Activated CD4-positive, alpha-beta T cell treated with anti-CD3 and anti-CD28 coated beads, Interleukin-10, Interleukin-2, amounts not matched to agents 100 ng/mL and 50 ng/mL, durations not matched to agents 16 hours and 8 hours (primary cell): ENCODE measurements at regions not wholly inside any gene's neighbourhood (a gene's known extent, or its start where the extent isn't known, plus 50 kb on each side); places are given as distances from the start of the nearest gene placed in this dataset.

Experiments
- DNase-seq: peaks from one replicate; pipeline ENCODE4 v3.0.0-alpha.2; 2020

- no peak for DNase-seq
Observed at GRCh38 chr6:111959766-111960165, 86.5 kb upstream of the FYN start.

- no peak for DNase-seq
Observed at GRCh38 chr6:111967131-111967530, 86.8 kb upstream of the CCN6 start.

DNA sequence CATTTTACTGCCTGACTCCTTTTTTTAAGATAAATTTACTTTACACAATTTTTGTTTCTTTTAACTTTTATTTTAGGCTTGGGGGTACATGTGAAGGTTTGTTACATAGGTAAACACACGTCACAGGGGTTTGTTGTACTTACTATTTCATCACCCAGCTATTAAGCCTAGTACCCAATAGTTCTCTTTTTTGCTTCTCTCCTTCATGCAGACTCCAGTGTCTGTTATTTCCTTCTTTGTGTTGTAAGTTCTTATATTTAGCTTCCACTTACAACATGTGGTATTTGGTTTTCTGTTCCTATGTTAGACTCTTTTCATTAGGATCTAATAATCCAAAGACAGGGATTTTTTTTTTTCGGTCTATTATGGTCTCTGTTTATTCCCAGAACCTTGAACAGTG lies 83.5 kb upstream of the CCN6 start:
- DNase-seq: no peak

- no peak for DNase-seq
Observed at GRCh38 chr6:111971181-111971841, 82.6 kb upstream of the CCN6 start.

- DNase-seq: no peak
Observed at GRCh38 chr6:111971866-111972532, 81.9 kb upstream of the CCN6 start.

GRCh38 chr6:111972745-111973117 lies 81.2 kb upstream of the CCN6 start:
- DNase-seq: no peak

GRCh38 chr6:111973118-111973761 lies 80.7 kb upstream of the CCN6 start:
- DNase-seq: peak; percentile 74

- no peak for DNase-seq
Observed at GRCh38 chr6:111973927-111974639, 79.8 kb upstream of the CCN6 start.

- DNase-seq: peak; percentile 59
Observed at GRCh38 chr6:111975466-111975865, 78.4 kb upstream of the CCN6 start.

DNA sequence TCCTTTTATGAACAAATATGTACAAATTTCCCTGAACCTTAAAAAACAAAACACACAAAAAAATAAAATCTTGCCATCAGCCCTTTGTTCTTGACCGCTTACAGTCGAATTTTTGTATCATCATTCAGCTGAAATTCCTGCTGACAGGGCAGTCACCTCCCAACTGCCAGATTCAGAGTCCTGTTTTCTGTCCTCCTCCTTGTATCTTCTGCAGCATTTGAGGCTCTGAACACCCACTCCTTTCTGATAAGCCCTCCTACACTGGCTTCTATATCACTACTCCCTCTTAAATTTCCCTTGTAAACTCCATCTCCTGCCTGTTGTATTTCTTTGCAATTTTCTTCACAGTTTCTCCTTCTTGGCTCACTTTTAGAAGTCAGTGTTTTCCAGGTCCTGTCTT lies 77.8 kb upstream of the CCN6 start:
- no peak for DNase-seq

DNA sequence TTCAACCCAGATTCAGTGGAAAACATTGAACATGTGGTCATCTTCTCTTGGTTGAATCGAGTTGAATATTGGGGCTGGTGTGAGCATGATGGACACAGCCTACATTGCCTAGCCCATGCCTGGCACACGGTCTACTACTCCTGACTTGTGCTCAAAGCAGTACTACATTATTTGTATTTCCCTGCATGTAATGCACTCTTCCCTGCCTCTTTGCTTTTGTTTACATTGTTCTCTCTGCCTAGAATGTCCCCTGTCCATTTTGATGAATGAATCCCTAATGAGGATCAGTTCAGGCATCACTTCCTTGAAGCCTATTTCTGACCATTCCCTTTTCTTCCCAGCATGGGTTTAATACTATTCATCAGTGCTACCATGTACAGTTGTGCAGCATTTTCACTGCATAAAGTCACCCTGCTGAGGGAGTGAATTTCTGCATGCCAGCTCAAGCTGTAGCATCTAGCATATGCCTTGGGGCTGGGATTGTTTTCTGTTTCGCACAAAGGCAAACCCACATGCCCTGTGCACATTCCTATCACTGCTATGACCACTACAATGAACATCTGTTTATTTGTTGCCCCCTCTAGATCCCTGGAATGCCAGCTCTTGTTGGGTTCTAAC lies 75.3 kb upstream of the CCN6 start:
- DNase-seq: no peak

DNA sequence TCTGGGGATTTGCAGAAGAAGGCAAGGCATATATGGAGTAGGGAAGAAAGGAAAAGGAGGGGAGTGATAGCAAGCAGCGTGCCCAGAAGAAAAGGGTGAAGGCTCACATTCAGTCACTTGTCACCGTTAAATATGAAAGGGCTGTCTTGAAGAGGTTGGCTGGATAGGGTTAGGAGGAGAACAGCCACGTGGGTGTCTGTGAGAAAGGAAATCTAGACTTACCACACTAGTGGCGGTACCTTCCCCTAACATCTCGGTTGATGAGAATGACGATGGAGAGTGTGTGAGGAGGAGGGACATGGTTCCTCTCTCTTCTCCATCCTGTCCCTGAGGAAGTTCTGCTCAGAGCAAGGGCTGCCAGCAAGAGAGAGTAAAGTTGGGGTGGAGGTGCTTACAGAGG lies 74.3 kb upstream of the CCN6 start:
- no peak for DNase-seq

- no peak for DNase-seq
Observed at GRCh38 chr6:111980143-111980542, 73.8 kb upstream of the CCN6 start.

- no peak for DNase-seq
Observed at GRCh38 chr6:111980971-111981840, 72.7 kb upstream of the CCN6 start.

GRCh38 chr6:111982681-111983080 lies 71.2 kb upstream of the CCN6 start:
- DNase-seq: no peak

DNA sequence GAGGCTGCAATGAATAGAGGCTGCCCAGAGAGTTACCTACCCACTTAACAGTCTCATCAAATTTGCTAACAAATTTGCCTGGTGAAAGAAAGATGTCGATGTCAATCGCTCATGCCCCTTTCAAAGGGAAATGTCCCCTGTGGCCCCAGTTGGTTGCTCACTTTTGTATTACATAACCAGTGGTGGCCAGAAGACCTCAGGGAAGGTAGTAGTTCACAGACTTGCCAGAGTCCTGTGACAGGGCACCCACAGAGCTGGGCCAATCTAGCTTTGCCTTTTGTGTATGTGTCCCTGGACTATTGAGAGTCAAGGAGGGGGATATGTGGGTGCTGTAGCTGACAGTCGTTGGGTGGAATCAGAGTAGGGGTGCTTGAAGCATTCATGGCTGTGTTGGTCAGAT lies 70.7 kb upstream of the CCN6 start:
- DNase-seq: no peak

- DNase-seq: no peak
Observed at GRCh38 chr6:111984081-111984480, 69.8 kb upstream of the CCN6 start.

GRCh38 chr6:111984516-111985201 lies 69.2 kb upstream of the CCN6 start:
- DNase-seq: no peak

GRCh38 chr6:111985202-111985731 lies 68.6 kb upstream of the CCN6 start:
- peak; percentile 71 for DNase-seq

DNA sequence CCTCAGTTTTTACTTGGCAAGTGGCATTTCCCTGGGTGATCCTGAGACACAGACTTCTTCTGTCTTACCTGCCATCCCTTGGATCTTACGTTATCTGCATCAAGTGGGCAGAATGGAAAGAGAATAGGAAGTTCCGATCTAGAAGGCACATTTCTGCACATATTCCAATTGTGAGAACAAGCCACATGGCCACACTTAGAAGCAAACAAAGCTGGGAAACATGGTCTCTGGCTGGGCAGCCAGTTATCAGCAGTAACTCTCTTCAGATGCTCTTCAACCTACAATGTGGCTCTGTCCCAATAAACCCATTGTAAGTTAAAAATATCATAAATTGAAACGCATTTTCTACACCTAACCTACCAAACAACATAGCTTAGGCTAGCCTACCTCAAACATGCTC lies 67.3 kb upstream of the CCN6 start:
- no peak for DNase-seq

GRCh38 chr6:111987295-111987694 lies 66.6 kb upstream of the CCN6 start:
- DNase-seq: no peak
